M059J (cell line): ENCODE measurements at regions not wholly inside any gene's neighbourhood (a gene's known extent, or its start where the extent isn't known, plus 50 kb on each side); places are given as distances from the start of the nearest gene placed in this dataset.
"Not testable (repeated sequence)": the region's sequence is repeated elsewhere in the genome, so short reads cannot be mapped to it uniquely, and the experiment has no call there.

Experiments used
- DNase-seq: peaks from one replicate; pipeline ENCODE4 v3.0.0-alpha.2; 2012; ENCODE audit warnings: low read depth

- no peak for DNase-seq
Observed at GRCh38 chr7:3162289-3162688, 118.6 kb upstream of the CARD11 start.

- DNase-seq: not testable (repeated sequence)
Observed at GRCh38 chr7:3162798-3163197, 119.1 kb upstream of the CARD11 start.

- peak; percentile 70 for DNase-seq
Observed at GRCh38 chr7:3164380-3164792, 120.7 kb upstream of the CARD11 start.

- no peak for DNase-seq
Observed at GRCh38 chr7:3165681-3166580, 122.3 kb upstream of the CARD11 start.

- DNase-seq: no peak
Observed at GRCh38 chr7:3167551-3167950, 123.9 kb upstream of the CARD11 start.

- DNase-seq: no peak
Observed at GRCh38 chr7:3168370-3168769, 124.7 kb upstream of the CARD11 start.

- peak; percentile 55 for DNase-seq
Observed at GRCh38 chr7:3168869-3169268, 125.2 kb upstream of the CARD11 start.

GRCh38 chr7:3172768-3173280 is 128.2 kb upstream of the SDK1 start:
- DNase-seq: no peak

- DNase-seq: no peak
Observed at GRCh38 chr7:3174515-3175284, 126.4 kb upstream of the SDK1 start.

GRCh38 chr7:3175285-3175902 is 125.7 kb upstream of the SDK1 start:
- no peak for DNase-seq

GRCh38 chr7:3176112-3177000 is 124.7 kb upstream of the SDK1 start:
- no peak for DNase-seq

- no peak for DNase-seq
Observed at GRCh38 chr7:3177271-3177670, 123.8 kb upstream of the SDK1 start.

GRCh38 chr7:3179456-3179855 is 121.6 kb upstream of the SDK1 start:
- DNase-seq: no peak

GRCh38 chr7:3180604-3181003 is 120.4 kb upstream of the SDK1 start:
- DNase-seq: no peak

- DNase-seq: not testable (repeated sequence)
Observed at GRCh38 chr7:3182055-3182454, 119.0 kb upstream of the SDK1 start.

- DNase-seq: no peak
Observed at GRCh38 chr7:3187444-3188040, 113.5 kb upstream of the SDK1 start.

- no peak for DNase-seq
Observed at GRCh38 chr7:3188946-3189345, 112.1 kb upstream of the SDK1 start.

- no peak for DNase-seq
Observed at GRCh38 chr7:3191548-3191947, 109.5 kb upstream of the SDK1 start.

- no peak for DNase-seq
Observed at GRCh38 chr7:3192669-3193068, 108.4 kb upstream of the SDK1 start.

GRCh38 chr7:3193379-3194120 is 107.5 kb upstream of the SDK1 start:
- DNase-seq: no peak
